ENCODE measurements at regions not wholly inside any gene's neighbourhood (a gene's known extent, or its start where the extent isn't known, plus 50 kb on each side); places are given as distances from the start of the nearest gene placed in this dataset.
"Not testable (repeated sequence)": the region's sequence is repeated elsewhere in the genome, so short reads cannot be mapped to it uniquely, and the experiment has no call there.

DNA sequence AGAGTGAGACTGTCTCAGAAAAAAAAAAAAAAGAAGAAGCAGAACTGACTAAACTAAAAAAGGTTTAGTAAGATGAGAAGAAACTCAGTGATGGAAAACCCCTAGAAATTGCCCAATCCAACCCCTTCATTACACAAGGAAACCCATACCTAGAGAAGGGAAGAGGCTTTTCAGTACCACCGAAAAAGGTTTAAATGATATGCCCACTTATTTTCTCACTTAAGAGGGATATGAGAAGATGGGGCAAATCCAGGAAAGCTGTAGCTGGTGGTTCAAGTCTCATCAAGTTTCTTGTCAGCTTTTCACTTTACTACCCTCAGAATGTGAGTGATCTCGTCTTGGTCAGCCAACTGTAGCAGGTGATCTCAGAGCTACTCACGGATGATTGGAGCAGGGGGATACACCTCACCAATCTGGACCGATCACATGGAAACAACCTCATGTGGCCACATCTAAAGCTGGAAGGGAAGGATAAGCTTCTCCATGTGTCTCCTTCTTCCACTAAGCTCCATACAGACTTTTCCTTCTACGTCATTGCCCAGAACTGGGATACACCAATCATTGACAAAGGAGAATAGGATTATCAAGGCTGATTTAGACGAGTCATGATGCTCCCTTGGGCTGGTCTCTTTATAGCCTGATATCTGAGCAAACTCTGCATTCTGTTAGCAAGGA, 126.7 kb upstream of the POU3F1 start:
- no peak for DNase-seq

DNA sequence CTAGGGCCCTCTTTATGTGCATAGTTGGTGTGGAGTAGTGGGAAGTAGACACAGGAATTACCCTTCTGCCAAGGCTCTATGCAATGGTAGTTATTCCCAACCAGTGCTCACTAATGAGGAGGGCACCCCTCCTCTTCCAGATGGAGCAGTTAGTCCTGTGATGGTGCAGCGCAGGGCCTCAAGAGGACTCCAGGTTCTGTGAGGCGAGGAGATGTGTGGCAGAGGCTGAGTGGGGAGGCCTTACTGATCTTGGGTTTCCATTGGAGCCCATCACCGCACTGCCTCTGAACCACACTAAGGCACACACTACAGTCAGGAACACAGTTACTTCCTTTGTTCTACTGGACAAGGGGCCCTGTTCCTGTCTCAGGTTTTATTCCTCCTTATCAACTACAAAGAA, 122.5 kb upstream of the POU3F1 start:
- DNase-seq, result no peak

DNA sequence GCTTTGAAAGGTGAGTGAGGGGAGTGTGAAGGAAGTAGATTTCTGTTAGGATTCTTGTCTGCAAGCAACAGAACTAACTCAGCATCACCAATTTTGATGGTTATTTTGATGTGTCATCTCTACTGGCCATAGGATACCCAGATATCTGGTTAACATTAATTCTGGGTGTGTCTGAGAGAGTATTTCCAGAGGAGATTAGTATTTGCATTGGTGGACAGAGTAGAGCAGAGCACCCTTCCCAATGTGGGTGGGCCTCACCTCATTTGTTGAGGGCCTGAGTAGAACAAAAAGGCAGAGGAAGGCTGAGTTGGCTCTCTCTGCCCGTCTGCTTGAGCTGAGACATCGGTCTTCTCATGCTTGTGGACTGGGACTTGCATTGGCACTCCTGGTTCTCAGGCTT, 121.8 kb upstream of the POU3F1 start:
- no peak for DNase-seq

DNA sequence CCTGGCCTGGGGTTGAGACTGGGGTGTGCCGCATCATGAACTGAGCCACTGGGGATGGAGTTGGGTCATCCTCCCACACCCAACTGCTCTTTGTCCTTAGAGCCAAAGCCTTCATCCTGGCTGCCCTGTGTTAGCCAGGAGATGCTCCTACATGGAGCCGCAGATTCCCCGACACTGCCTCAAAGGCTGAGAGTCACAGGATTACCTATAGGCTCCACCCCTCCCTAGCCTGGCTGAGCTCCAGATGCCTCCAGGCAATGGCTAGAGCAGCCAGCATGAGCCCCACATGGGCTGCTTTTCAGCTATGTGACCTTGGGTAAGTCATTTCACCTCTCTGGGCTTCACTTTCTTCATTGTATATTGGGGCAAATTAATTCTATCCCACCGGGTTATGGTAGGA, 119.9 kb upstream of the POU3F1 start:
- DNase-seq, result no peak

DNA sequence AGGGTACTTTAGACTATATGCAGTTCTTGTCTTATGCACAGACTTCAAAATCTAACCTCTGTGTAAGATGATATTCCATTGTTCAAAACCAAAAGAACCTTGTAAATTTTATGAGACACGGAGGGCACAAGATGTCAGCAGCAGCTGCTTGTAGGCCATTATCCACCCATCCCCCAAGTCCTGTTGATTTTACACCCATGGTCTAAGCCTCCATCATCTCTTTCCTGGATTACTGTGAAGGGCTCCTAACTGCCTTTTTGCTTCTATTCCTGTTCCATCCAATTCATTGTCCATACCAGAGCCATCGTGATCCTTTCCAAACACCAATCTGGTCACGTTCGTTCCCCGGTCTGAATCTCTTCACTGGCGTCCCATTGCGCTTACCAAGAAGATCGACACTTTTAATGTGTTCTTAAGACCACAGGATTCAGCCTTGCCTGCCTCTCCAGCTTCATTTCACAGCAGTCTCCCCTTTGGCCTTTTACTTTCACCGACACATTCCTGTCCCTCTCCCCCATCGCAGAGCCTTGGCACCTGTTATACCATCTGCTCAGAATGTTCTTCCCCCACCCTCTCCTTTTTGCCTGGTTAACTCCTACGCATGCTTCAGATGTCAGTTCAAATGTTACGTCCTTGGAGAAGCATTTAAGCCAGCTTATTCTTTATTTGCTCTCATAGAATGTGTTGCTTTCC, 107.3 kb upstream of the POU3F1 start:
- DNase-seq, result no peak

DNA sequence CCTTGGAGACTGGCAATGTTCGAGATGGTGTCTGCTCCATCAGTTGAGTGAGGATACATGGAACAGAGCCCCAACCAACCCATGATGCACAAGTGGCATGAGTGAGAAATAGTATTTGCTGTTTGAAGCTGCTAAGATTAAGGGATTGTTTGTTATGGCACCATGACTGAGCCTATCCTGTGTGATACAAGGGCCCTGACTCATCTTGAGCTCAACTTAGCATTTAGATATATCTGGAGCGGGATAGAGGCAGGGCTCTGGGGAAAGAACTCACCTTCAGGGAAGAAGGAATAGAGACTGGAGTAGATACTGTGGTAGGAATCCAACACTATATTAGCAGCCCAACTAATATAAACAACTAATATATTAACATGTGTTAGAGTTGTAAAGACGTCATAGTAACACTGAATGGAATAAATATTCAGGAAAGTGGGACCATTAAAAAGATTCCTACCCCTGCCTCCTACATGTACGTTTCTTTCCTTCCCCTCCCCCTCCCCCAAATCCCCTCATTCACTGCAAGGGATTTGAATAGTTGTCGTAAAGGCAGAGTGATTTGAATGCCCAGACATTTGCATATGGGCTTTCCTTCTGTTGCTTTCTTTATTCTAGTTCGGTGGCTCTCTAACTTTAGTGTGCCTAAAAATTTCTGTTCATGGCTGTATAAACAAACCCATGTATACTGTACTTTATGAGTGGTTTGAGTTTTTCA, 106.6 kb upstream of the POU3F1 start:
- no peak for DNase-seq

DNA sequence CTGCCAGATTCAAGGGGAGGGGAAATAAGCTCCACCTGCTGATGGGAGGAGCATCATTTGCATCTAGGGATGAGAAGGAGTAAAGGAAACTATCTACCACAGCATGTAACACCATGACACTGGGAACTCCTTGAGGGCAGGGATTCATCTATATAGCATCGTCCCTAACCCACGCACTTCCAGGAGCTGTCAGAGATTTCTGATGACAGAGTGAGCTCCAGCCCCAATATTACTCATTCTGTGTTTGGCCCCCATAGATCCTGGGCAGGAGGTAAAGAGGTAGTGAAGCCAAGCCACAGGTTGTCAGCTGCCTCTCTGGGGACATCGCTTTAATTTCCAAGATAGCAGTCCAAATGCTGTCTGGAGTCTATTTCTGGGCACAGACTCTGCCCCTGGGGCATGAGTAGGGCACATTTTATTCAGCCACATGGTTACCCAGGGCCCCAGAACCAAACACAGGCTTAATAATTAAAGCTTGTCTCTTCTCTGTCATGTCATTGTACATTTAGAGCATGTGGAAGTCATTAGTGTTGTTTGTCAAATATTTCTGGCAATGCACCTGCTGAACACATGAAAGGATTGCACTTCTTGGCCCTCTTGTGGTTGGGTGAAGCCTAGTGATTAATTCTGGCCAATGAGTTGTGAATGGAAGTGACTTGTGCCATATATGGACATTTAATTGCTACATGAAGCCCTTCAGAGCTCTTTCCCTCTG, 105.9 kb upstream of the POU3F1 start:
- no peak for DNase-seq

DNA sequence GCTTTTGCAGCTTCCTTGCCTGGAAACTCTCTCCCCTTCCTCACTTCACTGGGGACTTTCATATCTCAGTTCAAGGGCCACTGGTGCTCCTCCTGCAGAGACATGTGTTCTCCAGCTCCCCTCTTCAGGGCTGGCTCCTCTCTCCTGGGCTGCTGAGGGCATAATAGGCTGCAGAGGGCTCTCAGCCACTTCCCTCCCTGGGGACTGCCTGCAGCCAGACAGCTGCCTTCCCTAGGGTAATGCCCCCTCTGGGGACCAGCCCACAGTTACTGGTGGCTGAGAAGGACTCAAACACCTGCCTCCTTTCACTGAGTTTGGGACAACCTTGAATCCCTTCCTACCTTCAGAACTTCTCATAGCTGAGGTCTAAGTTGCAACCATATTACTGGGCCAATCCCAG, 104.8 kb upstream of the POU3F1 start:
- DNase-seq, result no peak

DNA sequence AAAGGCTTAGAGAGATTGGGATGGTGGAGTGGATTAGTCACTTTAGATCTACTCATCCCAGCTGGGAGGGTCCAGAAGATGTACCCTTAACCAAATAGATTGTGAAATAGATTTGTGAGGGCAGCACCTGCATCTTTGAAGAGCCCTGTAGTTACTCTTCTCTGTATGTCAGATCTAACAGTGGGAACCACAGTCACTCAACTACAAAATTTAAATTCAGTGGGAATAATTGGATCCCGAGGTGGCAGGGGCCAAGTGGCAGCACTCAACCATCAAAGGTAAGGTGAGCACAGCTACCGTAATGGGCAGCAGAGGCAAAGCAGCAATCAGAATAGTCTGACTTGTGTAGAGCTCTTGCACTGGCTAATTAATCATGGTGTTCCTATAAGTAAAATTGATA, 99.5 kb upstream of the POU3F1 start:
- not testable (repeated sequence) for DNase-seq

DNA sequence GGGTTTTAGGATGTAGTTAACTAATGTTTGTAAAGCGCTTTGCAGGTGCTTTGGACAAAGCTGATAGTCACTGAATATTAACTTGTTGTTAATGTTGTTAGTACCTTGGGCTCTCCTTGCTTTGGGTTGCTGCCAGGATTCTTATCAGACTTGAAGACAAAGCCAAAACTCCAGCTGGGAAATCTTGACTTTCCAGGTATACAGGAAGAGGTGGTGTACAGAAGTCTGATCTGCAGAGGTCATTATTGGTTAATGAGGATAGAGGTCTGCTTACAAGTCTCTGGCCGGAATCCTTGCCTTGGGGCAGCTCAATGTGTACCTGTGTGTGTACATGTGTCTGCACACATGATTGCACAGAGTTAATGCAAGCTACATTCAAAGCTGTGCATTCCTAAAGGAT, 96.0 kb upstream of the POU3F1 start:
- DNase-seq, result no peak

DNA sequence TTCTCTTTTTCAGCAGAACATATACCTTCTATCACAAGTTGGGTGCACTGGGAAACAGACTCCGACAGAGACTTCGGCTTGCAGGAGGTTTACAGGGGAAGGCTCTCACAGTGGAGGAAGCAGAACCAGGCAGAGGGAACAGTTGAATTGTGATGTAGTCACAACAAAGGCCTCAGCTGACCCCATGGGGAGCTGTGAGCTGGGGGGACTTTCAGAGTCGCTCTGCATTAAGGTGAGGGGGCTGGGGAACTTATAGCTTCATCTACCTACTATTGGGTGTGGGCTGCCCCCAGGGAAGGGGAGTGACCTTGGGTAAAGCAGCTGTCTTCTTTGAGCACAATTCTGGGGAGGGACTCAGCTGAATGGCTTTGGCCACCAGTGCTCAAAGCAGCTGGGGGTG, 94.9 kb upstream of the POU3F1 start:
- no peak for DNase-seq

DNA sequence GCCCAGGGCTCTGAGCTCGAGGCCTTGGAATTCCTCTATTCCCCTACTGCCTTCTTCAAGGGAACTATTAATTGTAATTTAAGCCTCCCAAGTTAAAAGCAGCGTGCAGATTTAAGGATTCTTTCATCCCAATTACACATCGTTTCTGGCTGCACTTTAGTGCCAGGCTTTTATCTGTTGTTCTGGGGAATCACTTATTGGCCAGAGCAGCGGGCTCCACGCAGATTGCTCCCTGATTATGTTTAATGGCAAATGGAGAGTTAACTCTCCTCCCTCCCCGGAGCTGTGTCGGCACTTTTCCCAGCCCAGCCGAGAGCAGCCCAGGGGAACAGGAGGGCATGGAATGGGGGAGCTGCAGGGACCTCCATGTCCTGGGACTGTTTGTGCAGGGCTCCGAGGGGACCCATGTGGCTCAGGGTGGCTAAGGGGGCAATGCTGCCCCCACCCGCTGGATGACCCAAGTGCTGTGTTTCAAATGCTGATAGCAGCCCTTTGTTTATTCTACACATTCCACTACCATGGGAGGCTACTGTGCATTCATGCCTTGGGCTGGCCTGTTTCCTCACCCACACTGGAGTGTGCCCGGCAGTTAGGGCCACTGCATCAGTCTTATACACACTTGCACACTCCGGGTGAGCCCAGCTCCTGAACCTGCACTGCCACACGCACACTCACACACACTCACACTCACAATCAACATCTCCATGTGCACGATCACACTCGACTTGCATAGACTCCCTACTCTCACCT, 93.3 kb upstream of the POU3F1 start:
- no peak for DNase-seq

DNA sequence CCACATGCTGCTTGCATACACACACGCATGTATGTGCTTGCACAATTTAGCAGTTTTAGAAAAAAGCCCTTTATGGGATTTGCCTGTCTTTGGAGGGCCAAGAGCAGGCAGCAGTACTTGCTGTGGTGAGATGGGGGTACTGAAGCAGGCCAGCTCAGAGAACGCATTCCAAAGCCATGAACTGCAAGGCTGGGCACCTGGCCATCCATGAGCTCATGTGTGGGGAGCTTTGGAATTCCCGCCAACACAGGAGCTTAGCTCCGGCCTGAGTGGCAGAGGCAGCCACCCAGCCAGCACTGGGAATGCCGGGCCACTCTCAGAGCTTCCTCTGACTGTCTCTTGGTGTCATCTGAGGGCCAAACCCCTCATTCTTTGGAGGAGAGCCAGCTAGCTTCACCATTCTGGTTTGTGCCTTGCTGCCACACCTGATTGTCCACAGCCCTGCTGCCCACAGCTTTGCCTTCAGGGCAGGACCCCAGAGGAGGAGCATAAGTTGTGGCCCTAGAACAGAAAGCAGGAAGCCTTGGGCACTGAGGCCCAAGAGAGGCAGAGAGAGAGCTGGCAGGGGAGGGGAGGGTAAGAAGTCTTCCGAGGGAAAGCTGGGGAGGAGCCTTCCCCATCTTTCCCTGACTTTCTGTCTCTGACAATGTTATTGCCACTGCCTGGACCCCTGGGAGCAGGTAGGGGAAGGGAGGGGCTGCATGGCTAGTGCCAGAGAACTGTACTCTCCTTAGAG, 92.1 kb upstream of the POU3F1 start:
- peak; percentile 86 for DNase-seq

DNA sequence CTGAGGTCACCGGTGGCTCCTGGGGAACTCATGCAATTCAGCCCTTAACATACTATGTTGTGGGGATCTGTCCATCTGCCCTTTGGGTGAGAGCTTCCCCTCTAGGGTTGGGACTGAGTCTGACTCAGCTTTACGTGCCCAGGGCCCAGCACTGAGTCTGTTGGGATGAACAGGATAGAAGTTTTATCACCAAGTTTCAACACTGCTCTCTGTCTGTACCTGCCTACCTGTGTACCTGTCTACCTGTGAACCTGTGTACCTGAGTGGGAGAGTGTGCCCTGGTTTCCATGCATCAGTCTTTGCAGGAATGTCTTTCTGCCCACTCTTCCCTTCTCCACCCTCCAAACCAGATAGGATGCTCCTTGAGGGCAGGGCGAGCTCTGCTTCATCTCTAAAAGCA, 90.6 kb upstream of the POU3F1 start:
- no peak for DNase-seq

DNA sequence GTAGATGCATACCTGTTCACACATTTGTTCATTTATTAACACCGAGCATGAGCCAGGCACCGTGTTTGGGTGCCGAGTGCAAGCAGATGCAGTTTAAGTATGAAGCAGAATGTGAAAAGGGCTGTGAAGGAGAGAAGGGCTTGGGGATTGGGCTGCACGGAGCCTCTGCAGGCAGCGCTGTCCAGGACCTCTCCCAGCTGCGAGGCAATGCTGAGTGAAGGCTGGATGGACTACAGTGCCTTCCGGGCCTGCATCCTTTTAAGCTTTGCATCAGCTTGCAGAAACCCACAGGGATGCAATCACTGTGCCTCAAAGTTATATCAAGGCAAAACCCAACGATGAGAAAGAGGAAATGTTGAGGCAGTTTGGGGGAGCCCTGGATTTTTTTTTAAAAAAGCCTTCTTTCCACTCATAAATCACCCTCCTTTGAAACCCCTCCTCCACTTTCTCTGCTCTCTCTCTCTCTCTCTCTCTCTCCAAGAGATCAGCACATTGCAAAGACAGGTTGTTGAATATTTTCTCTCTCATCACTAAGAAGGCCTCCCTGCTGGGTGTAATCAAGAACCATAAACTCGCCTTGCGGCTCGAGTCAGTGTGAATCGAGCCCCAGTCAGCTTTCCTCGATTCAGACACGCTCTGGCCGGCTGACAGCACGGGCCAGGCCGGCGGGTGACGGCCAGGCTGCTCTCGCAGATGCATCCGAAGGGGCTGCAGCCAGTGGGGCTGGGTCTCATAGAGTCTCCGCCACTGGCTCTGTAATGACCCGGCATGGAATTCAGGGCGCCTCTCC, 89.2 kb upstream of the POU3F1 start:
- DNase-seq, result no peak

DNA sequence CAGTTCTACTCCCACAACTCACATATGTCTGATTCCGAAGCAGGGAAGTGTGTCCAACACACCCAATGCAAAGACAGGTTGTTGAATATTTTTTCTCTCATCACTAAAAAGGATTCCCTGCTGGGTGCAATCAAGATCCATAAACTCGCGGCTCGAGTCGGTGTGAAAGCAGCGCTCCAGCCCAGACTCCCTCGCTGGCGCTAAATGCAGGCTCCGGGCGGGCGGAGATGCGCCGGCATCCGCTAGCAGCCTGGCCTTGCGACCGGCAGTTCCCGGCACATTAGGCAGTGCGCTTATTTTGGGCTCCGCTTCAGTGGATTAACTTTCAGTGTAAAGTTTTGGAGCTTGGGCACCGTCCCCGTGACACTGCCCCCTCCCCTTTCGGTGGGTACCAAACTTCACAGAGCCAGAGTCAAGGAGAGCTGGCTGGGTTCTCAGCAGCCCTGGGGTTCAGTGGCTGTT, 87.7 kb upstream of the POU3F1 start:
- no peak for DNase-seq

DNA sequence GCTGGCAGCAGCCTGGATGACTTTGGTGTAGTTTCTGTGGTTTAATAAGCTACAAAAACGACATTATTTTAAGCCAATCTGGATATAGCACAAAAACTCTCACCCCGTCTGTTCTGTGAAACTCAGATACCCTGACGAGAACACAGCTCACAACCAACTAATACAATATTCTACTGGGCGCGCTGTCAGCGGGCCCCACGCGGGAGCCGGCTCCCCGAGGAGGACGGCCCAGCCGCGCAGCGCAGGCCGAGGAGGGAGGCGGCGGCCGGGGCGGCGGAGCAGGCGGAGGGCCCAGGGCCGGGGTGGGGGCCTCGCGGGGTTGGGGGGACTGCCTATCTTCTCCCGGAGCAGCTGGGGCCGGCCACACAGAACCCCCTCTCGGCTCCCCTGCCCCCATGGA, 87.2 kb upstream of the POU3F1 start:
- DNase-seq, result no peak

DNA sequence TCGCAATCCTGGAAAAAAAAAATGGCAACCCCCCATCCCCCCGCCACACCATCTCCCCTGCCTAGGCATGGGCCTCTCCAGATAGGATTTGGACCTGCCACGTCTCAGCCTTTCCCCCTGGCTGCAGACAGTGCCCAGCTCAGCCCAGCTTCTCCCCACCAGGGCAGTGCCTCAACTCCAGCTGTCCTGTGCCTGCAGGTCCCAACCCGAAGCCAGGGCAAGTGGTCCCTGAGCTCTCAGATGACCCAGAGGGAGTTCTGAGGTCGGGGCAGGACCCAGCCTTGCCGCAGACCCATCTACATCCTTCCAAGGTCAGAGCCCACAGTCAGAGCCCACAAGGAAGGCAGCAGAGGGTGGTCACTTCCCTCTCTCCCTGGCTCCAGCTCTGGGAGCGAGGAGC, 86.7 kb upstream of the POU3F1 start:
- DNase-seq, result no peak

DNA sequence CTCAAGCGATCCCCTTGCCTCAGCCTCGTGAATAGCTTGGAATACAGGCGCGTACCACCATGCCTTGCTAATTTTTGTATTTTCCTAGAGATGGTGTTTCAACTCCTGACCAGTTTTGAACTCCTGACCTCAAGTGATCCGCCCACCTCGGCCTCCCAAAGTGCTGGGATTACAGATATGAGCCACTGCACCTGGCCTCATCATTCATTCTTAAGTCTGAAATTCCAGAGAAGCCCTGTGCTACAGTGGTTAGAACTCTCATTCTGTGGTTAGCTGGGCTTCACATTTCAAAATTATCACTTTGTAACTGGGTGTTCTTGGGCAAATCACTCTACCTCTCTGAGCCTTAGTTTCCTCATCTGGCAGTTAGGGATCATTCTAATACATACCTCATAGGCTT, 86.1 kb upstream of the POU3F1 start:
- no peak for DNase-seq

DNA sequence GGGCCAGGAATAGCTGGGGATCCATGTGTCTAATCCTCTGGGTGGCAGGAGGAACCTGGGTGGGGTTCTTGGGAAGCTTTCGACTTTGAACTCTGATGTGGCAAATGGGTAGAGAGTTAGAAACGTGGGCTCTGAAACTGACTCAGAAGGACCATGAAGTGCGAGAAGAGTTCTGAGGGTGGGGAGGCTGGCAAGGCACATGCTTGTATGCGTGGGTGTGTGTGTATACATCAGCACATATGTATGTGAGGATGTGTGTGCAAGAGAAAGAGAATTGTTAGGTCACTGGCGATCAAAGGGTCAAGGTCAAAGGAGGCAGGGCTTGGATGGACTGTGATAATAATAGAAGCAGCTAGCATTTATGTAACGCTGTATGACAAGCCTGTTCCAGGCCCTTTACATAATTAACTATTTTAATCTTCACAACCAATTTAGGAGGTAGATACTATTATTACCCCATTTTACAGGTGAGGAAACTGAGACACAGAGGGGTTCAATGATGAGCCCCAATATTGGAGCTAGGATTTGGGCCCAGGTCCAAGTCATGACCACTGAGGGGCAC, 84.5 kb upstream of the POU3F1 start:
- no peak for DNase-seq

DNA sequence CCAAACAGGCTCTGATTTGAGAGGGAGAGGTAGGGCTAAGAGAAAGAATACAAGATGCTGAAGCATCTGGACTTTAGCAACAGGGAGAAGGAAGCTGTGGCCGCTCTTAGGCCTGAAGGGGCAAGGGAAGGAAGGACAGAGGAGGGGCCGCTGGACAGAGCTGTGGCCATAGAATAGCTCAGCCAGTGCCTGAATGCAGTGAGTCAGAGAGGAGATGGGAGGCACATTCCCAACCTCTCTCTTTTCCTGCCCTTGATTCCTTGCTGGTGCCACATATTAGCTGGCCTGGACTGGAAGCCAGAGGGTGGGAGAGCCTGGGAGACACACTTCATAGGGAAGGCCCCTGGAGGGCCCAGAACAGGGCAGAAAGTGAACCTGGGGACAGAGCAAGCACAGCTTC, 83.4 kb upstream of the POU3F1 start:
- DNase-seq, result no peak

Data from hindlimb muscle (tissue), 1 donor.